Caco-2 (cell line): ENCODE measurements at regions not wholly inside any gene's neighbourhood (a gene's known extent, or its start where the extent isn't known, plus 50 kb on each side); places are given as distances from the start of the nearest gene placed in this dataset.

Experiments used
- BruUV-seq: library from RNA; stranded (reverse); fragments of 400-500 nt; replicated peaks from 2 replicates; lab custom pipeline; 2021; lab: Mats Ljungman, UMichigan
- CTCF ChIA-PET: fragments of 300-600 bp; sonication (Branson Sonifier 250); formaldehyde crosslinking; loops from one replicate; lab custom pipeline; 2022; ENCODE audit warnings: antibody characterized with exemption; lab: Charles Lee
- POLR2A ChIA-PET: fragments of 300-600 bp; sonication (Branson Sonifier 250); formaldehyde crosslinking; loops from one replicate; lab custom pipeline; 2022; ENCODE audit warnings: antibody characterized with exemption; lab: Charles Lee
- DNase-seq, 2 experiments: peaks; one replicate each; pipeline versions ENCODE4 v3.0.0 to v3.0.0-alpha.2; 2020 to 2022
- H3K27me3 ChIP-seq: replicated peaks from 2 replicates; pipeline ENCODE4 v1.6.0; 2011; ENCODE audit warnings: low read length; ENCODE audit not compliant: control insufficient read depth, insufficient read depth
- H3K36me3 ChIP-seq: 2 replicates; pipeline ENCODE4 v1.5.1; 2011; ENCODE audit warnings: low read length; ENCODE audit not compliant: control insufficient read depth, insufficient read depth
- H3K4me1 ChIP-seq: fragments of 250-450 bp; sonication (Bioruptor Pico); 2 replicates; pipeline ENCODE4 v1.5.1; 2020; ENCODE audit warnings: mild to moderate bottlenecking
- H3K4me3 ChIP-seq: 2 replicates; pipeline ENCODE4 v1.5.1; 2011; ENCODE audit warnings: low read depth, mild to moderate bottlenecking, control low read depth, low read length
- H3K9me3 ChIP-seq: fragments of 250-450 bp; sonication (Bioruptor Pico); 2 replicates; pipeline ENCODE4 v1.5.1; 2020; ENCODE audit warnings: mild to moderate bottlenecking, moderate library complexity
- H3K27ac Mint-ChIP-seq: one replicate; pipeline ENCODE4 v1.8.0; 2022; ENCODE audit warnings: mixed read lengths; ENCODE audit not compliant: unreplicated experiment
- H3K27me3 Mint-ChIP-seq: one replicate; pipeline ENCODE4 v1.8.0; 2022; ENCODE audit warnings: mixed read lengths; ENCODE audit not compliant: insufficient read depth, unreplicated experiment
- H3K36me3 Mint-ChIP-seq: one replicate; pipeline ENCODE4 v1.8.0; 2022; ENCODE audit warnings: mild to moderate bottlenecking, mixed read lengths; ENCODE audit not compliant: insufficient read depth, unreplicated experiment
- H3K4me1 Mint-ChIP-seq: one replicate; pipeline ENCODE4 v1.8.0; 2022; ENCODE audit warnings: low read depth, mixed read lengths; ENCODE audit not compliant: unreplicated experiment
- H3K4me3 Mint-ChIP-seq: one replicate; pipeline ENCODE4 v1.8.0; 2022; ENCODE audit warnings: mild to moderate bottlenecking, moderate library complexity, mixed read lengths; ENCODE audit not compliant: unreplicated experiment
- H3K9me3 Mint-ChIP-seq: one replicate; pipeline ENCODE4 v1.8.0; 2022; ENCODE audit warnings: mixed read lengths; ENCODE audit not compliant: unreplicated experiment
- intact Hi-C: fragments of 100-400 bp; cut with micrococcal nuclease; formaldehyde crosslinking; loops from one replicate; pipeline ENCODE4 v1.10.0; 2022; ENCODE audit not compliant: unreplicated experiment
- TF ChIP-seq, protein P1 (sequence below), 2 experiments: fragments of 200-600 bp in 1 of 2; IDR thresholded peaks; 1 replicate in 1 of 2; 2 replicates in 1 of 2; pipeline versions ENCODE4 v1.5.1 to v1.8.0; 2011 to 2022; ENCODE audit warnings: antibody characterized with exemption in 1 of 2, control low read depth in 1 of 2, inconsistent platforms in 1 of 2, low read depth in 1 of 2, low read length in 1 of 2, mild to moderate bottlenecking in 1 of 2, moderate library complexity in 1 of 2; ENCODE audit not compliant: insufficient read depth in 1 of 2, severe bottlenecking in 1 of 2, unreplicated experiment in 1 of 2

DNA sequence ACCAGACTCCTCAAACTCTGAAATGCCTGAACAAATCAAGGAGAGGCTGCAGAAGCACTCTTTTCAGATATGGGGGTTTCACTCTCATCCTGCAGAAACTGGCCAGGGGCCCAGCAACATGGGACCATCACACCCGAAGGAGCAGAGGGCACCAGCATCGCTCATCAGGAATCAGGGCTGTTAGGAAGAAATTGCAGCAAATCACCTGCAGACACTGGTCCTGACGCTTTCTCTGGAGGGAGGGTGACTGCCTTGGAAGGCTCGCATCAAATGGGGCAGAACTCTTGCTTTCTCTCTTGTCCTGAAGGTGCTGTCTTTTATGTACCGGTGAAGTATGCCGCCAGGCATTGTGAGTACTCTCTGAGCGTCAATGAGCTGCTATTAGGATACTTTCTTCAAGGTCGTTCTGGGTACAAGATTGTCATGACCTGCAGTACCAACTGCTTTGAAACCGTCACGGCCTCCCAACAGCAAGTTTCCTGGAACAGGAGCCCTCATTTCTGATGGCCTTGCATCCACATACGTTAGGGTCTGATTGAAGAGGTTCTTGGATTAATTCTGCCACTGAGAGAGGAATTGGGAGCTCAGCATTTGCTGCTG is 155.7 kb upstream of the SOX1 start:
- Mint-ChIP-seq H3K27me3 (peaks cover 42% of the 10 kb centered on the region), H3K4me1 (no peaks in the 10 kb centered on the region), H3K4me3 (no peak overlapping the region), H3K9me3 (no peaks in the 10 kb centered on the region), H3K36me3 (no peaks in the 10 kb centered on the region), H3K27ac (no peak overlapping the region)
- Histone ChIP-seq H3K36me3 (no peaks in the 10 kb centered on the region), H3K4me1 (no peaks in the 10 kb centered on the region), H3K9me3 (no peaks in the 10 kb centered on the region), H3K27me3 (no peaks in the 10 kb centered on the region), H3K4me3 (no peak overlapping the region)
- CTCF ChIA-PET = no interaction called here
- no peak for DNase-seq
- no TSS peak for BruUV-seq
- TF ChIP-seq, protein P1, sequence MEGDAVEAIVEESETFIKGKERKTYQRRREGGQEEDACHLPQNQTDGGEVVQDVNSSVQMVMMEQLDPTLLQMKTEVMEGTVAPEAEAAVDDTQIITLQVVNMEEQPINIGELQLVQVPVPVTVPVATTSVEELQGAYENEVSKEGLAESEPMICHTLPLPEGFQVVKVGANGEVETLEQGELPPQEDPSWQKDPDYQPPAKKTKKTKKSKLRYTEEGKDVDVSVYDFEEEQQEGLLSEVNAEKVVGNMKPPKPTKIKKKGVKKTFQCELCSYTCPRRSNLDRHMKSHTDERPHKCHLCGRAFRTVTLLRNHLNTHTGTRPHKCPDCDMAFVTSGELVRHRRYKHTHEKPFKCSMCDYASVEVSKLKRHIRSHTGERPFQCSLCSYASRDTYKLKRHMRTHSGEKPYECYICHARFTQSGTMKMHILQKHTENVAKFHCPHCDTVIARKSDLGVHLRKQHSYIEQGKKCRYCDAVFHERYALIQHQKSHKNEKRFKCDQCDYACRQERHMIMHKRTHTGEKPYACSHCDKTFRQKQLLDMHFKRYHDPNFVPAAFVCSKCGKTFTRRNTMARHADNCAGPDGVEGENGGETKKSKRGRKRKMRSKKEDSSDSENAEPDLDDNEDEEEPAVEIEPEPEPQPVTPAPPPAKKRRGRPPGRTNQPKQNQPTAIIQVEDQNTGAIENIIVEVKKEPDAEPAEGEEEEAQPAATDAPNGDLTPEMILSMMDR (IDR thresholded peaks at IDR 0.05; ENCODE audit: insufficient read depth in 1 of 2, low read depth in 1 of 2, low read length in 1 of 2, severe bottlenecking in 1 of 2, unreplicated experiment in 1 of 2) = no peak
- intact Hi-C loops = no loop called here
- POLR2A ChIA-PET = no interaction called here

DNA sequence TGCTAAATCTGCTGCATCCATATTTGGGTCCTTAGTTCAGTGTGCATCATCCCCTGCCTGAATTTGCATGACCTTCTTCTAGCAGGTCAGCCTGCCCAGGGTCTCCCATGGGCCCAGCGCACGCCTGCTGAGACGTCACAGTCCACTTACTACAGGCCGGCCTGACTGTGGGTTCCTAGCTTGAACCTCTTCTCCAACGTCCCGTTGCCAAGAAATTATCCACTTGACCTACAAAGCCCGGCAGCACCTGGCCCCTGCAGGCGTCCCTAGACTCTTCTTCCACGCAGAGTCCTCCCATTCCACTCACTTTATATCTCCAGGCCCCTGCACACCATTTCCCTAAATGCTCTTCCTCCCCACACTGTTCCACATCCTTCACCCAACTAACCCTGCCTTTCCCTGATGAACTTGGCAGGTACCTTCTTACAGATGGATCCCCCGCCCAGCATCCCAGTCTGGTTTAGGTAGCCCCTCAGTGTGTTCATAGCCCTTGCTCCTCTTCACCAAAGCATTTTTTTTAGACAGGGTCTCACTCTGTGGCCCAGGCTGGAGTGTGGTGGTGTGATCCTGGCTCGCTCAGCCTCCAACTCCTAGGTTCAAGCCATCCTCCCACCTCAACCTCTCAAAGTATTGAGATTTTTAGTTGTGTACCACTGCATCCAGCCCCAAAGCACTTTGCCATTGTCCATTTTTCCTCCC is 155.0 kb upstream of the SOX1 start:
- Histone ChIP-seq H3K9me3 (no peaks in the 10 kb centered on the region), H3K27me3 (no peaks in the 10 kb centered on the region), H3K4me3 (no peak overlapping the region), H3K4me1 (no peaks in the 10 kb centered on the region), H3K36me3 (no peaks in the 10 kb centered on the region)
- intact Hi-C loops = no loop called here
- no peak overlapping the region for H3K4me3 Mint-ChIP-seq
- no peak overlapping the region for H3K27ac Mint-ChIP-seq
- H3K27me3 Mint-ChIP-seq = peaks cover 39% of the 10 kb centered on the region
- DNase-seq = no peak
- POLR2A ChIA-PET = no interaction called here
- no peaks in the 10 kb centered on the region for H3K36me3 Mint-ChIP-seq
- TF ChIP-seq, protein P1 (IDR thresholded peaks at IDR 0.05; ENCODE audit: insufficient read depth in 1 of 2, low read depth in 1 of 2, low read length in 1 of 2, severe bottlenecking in 1 of 2, unreplicated experiment in 1 of 2) = no peak
- CTCF ChIA-PET = no interaction called here
- no TSS peak for BruUV-seq
- H3K9me3 Mint-ChIP-seq = no peaks in the 10 kb centered on the region
- no peaks in the 10 kb centered on the region for H3K4me1 Mint-ChIP-seq

- no peak overlapping the region for H3K4me3 ChIP-seq
- no peak overlapping the region for H3K4me3 Mint-ChIP-seq
- ChIA-PET CTCF (no interaction called here), POLR2A (no interaction called here)
- BruUV-seq = no TSS peak
- TF ChIP-seq, protein P1 (IDR thresholded peaks at IDR 0.05; ENCODE audit: insufficient read depth in 1 of 2, low read depth in 1 of 2, low read length in 1 of 2, severe bottlenecking in 1 of 2, unreplicated experiment in 1 of 2) = no peak
- no peak for DNase-seq
- intact Hi-C loops = no loop called here
- H3K9me3 Mint-ChIP-seq = no peaks in the 10 kb centered on the region
- H3K4me1 ChIP-seq = no peaks in the 10 kb centered on the region
- H3K4me1 Mint-ChIP-seq = no peaks in the 10 kb centered on the region
- H3K27me3 Mint-ChIP-seq = peaks cover 43% of the 10 kb centered on the region
- H3K36me3 Mint-ChIP-seq = no peaks in the 10 kb centered on the region
- H3K27ac Mint-ChIP-seq = no peak overlapping the region
- H3K27me3 ChIP-seq = no peaks in the 10 kb centered on the region
- H3K36me3 ChIP-seq = no peaks in the 10 kb centered on the region
- H3K9me3 ChIP-seq = no peaks in the 10 kb centered on the region
Observed at GRCh38 chr13:111912453-111912866, 154.5 kb upstream of the SOX1 start.
